Testis (tissue), 2 donors: ENCODE measurements at regions not wholly inside any gene's neighbourhood (a gene's known extent, or its start where the extent isn't known, plus 50 kb on each side); places are given as distances from the start of the nearest gene placed in this dataset.

ENCODE experiments used
- POLR2A ChIP-seq: fragments of 450-650 bp; IDR thresholded peaks from one replicate; pipeline ENCODE4 v1.6.1; 2017; ENCODE audit warnings: antibody characterized with exemption, mild to moderate bottlenecking, moderate library complexity
- TF ChIP-seq, protein P1 (sequence below), 3 experiments: fragments of 450-650 bp in 2 of 3; fragments of 200-600 bp in 1 of 3; sonication (generic) in 1 of 3; IDR thresholded peaks; one replicate each; pipeline ENCODE4 v1.5.1; 2016 to 2019; ENCODE audit warnings: antibody characterized with exemption in 3 of 3, mild to moderate bottlenecking in 2 of 3, moderate library complexity in 1 of 3

DNA sequence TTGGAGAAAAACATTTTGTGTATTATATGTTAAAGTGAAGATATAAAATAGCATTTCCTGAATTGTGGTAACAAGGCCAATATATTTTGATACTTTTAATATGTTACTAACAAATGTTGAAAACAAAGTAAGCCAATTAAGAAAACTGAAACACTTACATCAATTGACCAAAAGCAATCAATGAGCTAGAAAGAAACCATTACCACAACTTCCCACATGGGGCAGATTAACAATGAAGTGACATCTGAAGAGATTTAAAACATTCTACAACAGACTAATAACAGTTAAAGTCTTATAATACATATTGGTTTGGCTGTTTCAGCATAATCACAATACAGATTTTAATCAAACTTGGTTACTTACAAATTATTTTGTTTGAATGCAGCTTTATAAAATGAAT lies 282.4 kb upstream of the NETO1 start:
- TF ChIP-seq, protein P1, sequence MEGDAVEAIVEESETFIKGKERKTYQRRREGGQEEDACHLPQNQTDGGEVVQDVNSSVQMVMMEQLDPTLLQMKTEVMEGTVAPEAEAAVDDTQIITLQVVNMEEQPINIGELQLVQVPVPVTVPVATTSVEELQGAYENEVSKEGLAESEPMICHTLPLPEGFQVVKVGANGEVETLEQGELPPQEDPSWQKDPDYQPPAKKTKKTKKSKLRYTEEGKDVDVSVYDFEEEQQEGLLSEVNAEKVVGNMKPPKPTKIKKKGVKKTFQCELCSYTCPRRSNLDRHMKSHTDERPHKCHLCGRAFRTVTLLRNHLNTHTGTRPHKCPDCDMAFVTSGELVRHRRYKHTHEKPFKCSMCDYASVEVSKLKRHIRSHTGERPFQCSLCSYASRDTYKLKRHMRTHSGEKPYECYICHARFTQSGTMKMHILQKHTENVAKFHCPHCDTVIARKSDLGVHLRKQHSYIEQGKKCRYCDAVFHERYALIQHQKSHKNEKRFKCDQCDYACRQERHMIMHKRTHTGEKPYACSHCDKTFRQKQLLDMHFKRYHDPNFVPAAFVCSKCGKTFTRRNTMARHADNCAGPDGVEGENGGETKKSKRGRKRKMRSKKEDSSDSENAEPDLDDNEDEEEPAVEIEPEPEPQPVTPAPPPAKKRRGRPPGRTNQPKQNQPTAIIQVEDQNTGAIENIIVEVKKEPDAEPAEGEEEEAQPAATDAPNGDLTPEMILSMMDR (IDR thresholded peaks at IDR 0.05): no peak
- no peak for TF ChIP-seq POLR2A
